CD4-positive, alpha-beta T cell (primary cell): ENCODE measurements at regions not wholly inside any gene's neighbourhood (a gene's known extent, or its start where the extent isn't known, plus 50 kb on each side); places are given as distances from the start of the nearest gene placed in this dataset.

Experiments used
- ATAC-seq: fragments of 200-7000 bp; cut with Tn5 transposase; one replicate; pipeline ENCODE4 v1.10.0; 2022; ENCODE audit warnings: mild to moderate bottlenecking; ENCODE audit not compliant: poor library complexity
- CTCF ChIA-PET: fragments of 350-600 bp; sonication (Branson Sonifier 250); formaldehyde crosslinking; loops from one replicate; lab custom pipeline; 2021; ENCODE audit warnings: antibody characterized with exemption, inconsistent platforms; lab: Charles Lee
- POLR2A ChIA-PET: fragments of 350-600 bp; sonication (Branson Sonifier 250); formaldehyde crosslinking; loops from one replicate; lab custom pipeline; 2021; ENCODE audit warnings: antibody characterized with exemption, inconsistent platforms; lab: Charles Lee
- DNase-seq, 14 experiments: peaks; one replicate each; pipeline ENCODE4 v3.0.0-alpha.2; 2013 to 2020; ENCODE audit warnings: mixed read lengths in 2 of 14
- H3K27ac ChIP-seq, 2 donors: one replicate each; pipeline versions ENCODE4 v1.5.1 to v1.7.0; 2013; ENCODE audit warnings: low read length in 2 of 2, low read depth in 1 of 2, mild to moderate bottlenecking in 1 of 2
- H3K27me3 ChIP-seq, 2 experiments: 1 replicate in 1 of 2; 2 replicates in 1 of 2; pipeline versions ENCODE4 v1.6.1 to v1.7.0; 2013; ENCODE audit warnings: low read length in 2 of 2, control low read depth in 1 of 2, mild to moderate bottlenecking in 1 of 2, moderate library complexity in 1 of 2; ENCODE audit not compliant: insufficient read depth in 2 of 2, control insufficient read depth in 1 of 2
- H3K36me3 ChIP-seq: one replicate; pipeline ENCODE4 v1.6.1; 2013; ENCODE audit warnings: low read length, control low read depth; ENCODE audit not compliant: insufficient read depth
- H3K4me1 ChIP-seq: one replicate; pipeline ENCODE4 v1.6.1; 2013; ENCODE audit warnings: low read length, control low read depth; ENCODE audit not compliant: insufficient read depth
- H3K4me3 ChIP-seq: one replicate; pipeline ENCODE4 v1.5.1; 2013; ENCODE audit warnings: mild to moderate bottlenecking, low read length, moderate library complexity
- H3K9me3 ChIP-seq, 2 experiments: 1 replicate in 1 of 2; 2 replicates in 1 of 2; pipeline versions ENCODE4 v1.6.1 to v1.7.0; 2013; ENCODE audit warnings: low read length in 2 of 2, mild to moderate bottlenecking in 2 of 2, control low read depth in 1 of 2, moderate library complexity in 1 of 2; ENCODE audit not compliant: control insufficient read depth in 1 of 2, insufficient read depth in 1 of 2
- H3K27ac Mint-ChIP-seq: one replicate; pipeline ENCODE4 v1.8.0; 2020; ENCODE audit warnings: mixed read lengths
- H3K27me3 Mint-ChIP-seq: one replicate; pipeline ENCODE4 v1.8.0; 2021; ENCODE audit warnings: mixed read lengths
- H3K36me3 Mint-ChIP-seq: one replicate; pipeline ENCODE4 v1.8.0; 2021; ENCODE audit warnings: low read depth, mixed read lengths
- H3K4me1 Mint-ChIP-seq: one replicate; pipeline ENCODE4 v1.8.0; 2021; ENCODE audit warnings: low read depth, mixed read lengths
- H3K4me3 Mint-ChIP-seq: one replicate; pipeline ENCODE4 v1.8.0; 2020; ENCODE audit warnings: mild to moderate bottlenecking, mixed read lengths
- H3K9me3 Mint-ChIP-seq: one replicate; pipeline ENCODE4 v1.8.0; 2020; ENCODE audit warnings: mixed read lengths
- intact Hi-C, 2 experiments: fragments of 100-400 bp; cut with DNase I in 1 of 2; cut with micrococcal nuclease in 1 of 2; formaldehyde crosslinking; loops; one replicate each; pipeline versions ENCODE4 v1.15.1 to v1.9.0; 2023 to 2025; cut with DNase I, micrococcal nuclease
- TF ChIP-seq, protein P1 (sequence below): fragments of 200-600 bp; IDR thresholded peaks from one replicate; pipeline ENCODE4 v1.8.0; 2022; ENCODE audit warnings: antibody characterized with exemption, mild to moderate bottlenecking

- Mint-ChIP-seq H3K36me3 (no peaks in the 10 kb centered on the region), H3K4me1 (no peaks in the 10 kb centered on the region), H3K27ac (no peak overlapping the region), H3K27me3 (peaks cover 18% of the 10 kb centered on the region), H3K9me3 (peaks cover 7% of the 10 kb centered on the region), H3K4me3 (no peak overlapping the region)
- no peak for ATAC-seq
- TF ChIP-seq, protein P1, sequence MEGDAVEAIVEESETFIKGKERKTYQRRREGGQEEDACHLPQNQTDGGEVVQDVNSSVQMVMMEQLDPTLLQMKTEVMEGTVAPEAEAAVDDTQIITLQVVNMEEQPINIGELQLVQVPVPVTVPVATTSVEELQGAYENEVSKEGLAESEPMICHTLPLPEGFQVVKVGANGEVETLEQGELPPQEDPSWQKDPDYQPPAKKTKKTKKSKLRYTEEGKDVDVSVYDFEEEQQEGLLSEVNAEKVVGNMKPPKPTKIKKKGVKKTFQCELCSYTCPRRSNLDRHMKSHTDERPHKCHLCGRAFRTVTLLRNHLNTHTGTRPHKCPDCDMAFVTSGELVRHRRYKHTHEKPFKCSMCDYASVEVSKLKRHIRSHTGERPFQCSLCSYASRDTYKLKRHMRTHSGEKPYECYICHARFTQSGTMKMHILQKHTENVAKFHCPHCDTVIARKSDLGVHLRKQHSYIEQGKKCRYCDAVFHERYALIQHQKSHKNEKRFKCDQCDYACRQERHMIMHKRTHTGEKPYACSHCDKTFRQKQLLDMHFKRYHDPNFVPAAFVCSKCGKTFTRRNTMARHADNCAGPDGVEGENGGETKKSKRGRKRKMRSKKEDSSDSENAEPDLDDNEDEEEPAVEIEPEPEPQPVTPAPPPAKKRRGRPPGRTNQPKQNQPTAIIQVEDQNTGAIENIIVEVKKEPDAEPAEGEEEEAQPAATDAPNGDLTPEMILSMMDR, result no peak
- Histone ChIP-seq H3K27me3 (peaks cover 0 to 3% of the 10 kb centered on the region in 2 experiments), H3K4me3 (no peak overlapping the region), H3K4me1 (no peaks in the 10 kb centered on the region), H3K36me3 (no peaks in the 10 kb centered on the region), H3K27ac (no peak overlapping the region), H3K9me3 (peaks cover 0 to 6% of the 10 kb centered on the region in 2 experiments)
- CTCF ChIA-PET, result no interaction called here
- intact Hi-C loops, result no loop called here
- POLR2A ChIA-PET, result no interaction called here
- DNase-seq, result no peak
Observed at GRCh38 chr12:114302606-114303315, 103.2 kb downstream of the TBX5 start.

- H3K9me3 ChIP-seq, result peaks cover 0 to 6% of the 10 kb centered on the region in 2 experiments
- TF ChIP-seq, protein P1, result no peak
- H3K36me3 Mint-ChIP-seq, result no peaks in the 10 kb centered on the region
- peaks cover 0 to 3% of the 10 kb centered on the region in 2 experiments for H3K27me3 ChIP-seq
- peaks cover 18% of the 10 kb centered on the region for H3K27me3 Mint-ChIP-seq
- ChIA-PET POLR2A (no interaction called here), CTCF (no interaction called here)
- intact Hi-C loops, result no loop called here
- no peak for DNase-seq
- H3K9me3 Mint-ChIP-seq, result peaks cover 7% of the 10 kb centered on the region
- no peak overlapping the region for H3K27ac Mint-ChIP-seq
- H3K4me1 ChIP-seq, result no peaks in the 10 kb centered on the region
- H3K36me3 ChIP-seq, result no peaks in the 10 kb centered on the region
- ATAC-seq, result no peak
- no peaks in the 10 kb centered on the region for H3K4me1 Mint-ChIP-seq
- H3K27ac ChIP-seq, result no peak overlapping the region
- H3K4me3 ChIP-seq, result no peak overlapping the region
- no peak overlapping the region for H3K4me3 Mint-ChIP-seq
Observed at GRCh38 chr12:114302117-114302516, 103.8 kb downstream of the TBX5 start.

DNA sequence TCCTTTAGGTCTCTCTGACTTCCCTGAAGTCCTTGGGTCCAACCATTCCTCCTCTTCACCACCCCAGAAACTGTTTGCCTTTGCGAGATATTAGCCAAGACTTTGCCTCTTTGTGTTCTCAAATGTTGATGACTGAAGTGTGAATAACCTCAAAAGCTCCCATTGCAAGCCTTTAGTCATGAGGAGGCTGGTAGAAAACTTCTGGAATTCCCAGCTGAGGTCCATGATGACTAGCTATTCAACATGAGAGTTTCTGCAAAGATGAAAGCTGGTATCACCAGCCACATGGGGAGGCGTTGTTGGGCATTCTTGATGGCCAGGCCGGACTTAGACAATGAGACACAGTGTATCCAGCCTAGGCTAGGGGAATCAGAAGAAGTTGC lies 111.7 kb downstream of the TBX5 start:
- peaks cover 5% of the 10 kb centered on the region for H3K9me3 Mint-ChIP-seq
- Histone ChIP-seq H3K27me3 (no peaks in the 10 kb centered on the region), H3K9me3 (no peaks in the 10 kb centered on the region), H3K36me3 (no peaks in the 10 kb centered on the region), H3K27ac (no peak overlapping the region), H3K4me1 (no peaks in the 10 kb centered on the region), H3K4me3 (no peak overlapping the region)
- no peaks in the 10 kb centered on the region for H3K36me3 Mint-ChIP-seq
- TF ChIP-seq, protein P1, result no peak
- no peaks in the 10 kb centered on the region for H3K4me1 Mint-ChIP-seq
- ChIA-PET CTCF (no interaction called here), POLR2A (no interaction called here)
- no peak overlapping the region for H3K27ac Mint-ChIP-seq
- DNase-seq, result no peak
- H3K4me3 Mint-ChIP-seq, result no peak overlapping the region
- no peak for ATAC-seq
- H3K27me3 Mint-ChIP-seq, result peaks cover 9% of the 10 kb centered on the region
- intact Hi-C loops, result no loop called here
